Left lung (tissue), 4 donors: ENCODE measurements at regions not wholly inside any gene's neighbourhood (a gene's known extent, or its start where the extent isn't known, plus 50 kb on each side); places are given as distances from the start of the nearest gene placed in this dataset.

ENCODE experiments used
- ATAC-seq: fragments of 200-7000 bp; cut with Tn5 transposase; one replicate; pipeline ENCODE4 v1.9.1; 2020; ENCODE audit warnings: moderate library complexity
- DNase-seq, 4 donors: peaks; one replicate each; pipeline ENCODE4 v3.0.0-alpha.2; 2013 to 2020
- H3K27ac ChIP-seq, 2 donors: fragments of 200-600 bp; sonication (generic) in 1 of 2; one replicate each; pipeline versions ENCODE4 v1.5.0 to v1.8.0; 2020 to 2021
- H3K27me3 ChIP-seq, 2 donors: fragments of 200-600 bp; sonication (generic) in 1 of 2; one replicate each; pipeline versions ENCODE4 v1.5.0 to v1.8.0; 2020 to 2021
- H3K36me3 ChIP-seq, 2 donors: fragments of 200-600 bp; sonication (generic) in 1 of 2; one replicate each; pipeline versions ENCODE4 v1.5.0 to v1.8.0; 2020 to 2021
- H3K4me1 ChIP-seq, 2 donors: fragments of 200-600 bp; one replicate each; pipeline ENCODE4 v1.8.0; 2021
- H3K4me3 ChIP-seq, 2 donors: fragments of 200-600 bp; sonication (generic) in 1 of 2; one replicate each; pipeline versions ENCODE4 v1.5.0 to v1.8.0; 2020 to 2021; ENCODE audit warnings: mild to moderate bottlenecking in 1 of 2
- H3K9me3 ChIP-seq, 2 donors: fragments of 200-600 bp; sonication (generic) in 1 of 2; one replicate each; pipeline versions ENCODE4 v1.5.0 to v1.8.0; 2020 to 2021
- intact Hi-C, 2 donors: fragments of 100-400 bp; cut with DNase I; formaldehyde crosslinking; loops; one replicate each; pipeline versions ENCODE4 v1.11.2 to v1.14.2; 2022
- TF ChIP-seq, protein P1 (sequence below), 2 donors: fragments of 200-600 bp; sonication (generic) in 1 of 2; IDR thresholded peaks; one replicate each; pipeline versions ENCODE4 v1.5.0 to v1.8.0; 2021; ENCODE audit warnings: antibody characterized with exemption in 2 of 2
- donor health status: DM: no; HTN: yes; CAD: no.
- donor health status: DM: no; HTN: no; CAD: no.

DNA sequence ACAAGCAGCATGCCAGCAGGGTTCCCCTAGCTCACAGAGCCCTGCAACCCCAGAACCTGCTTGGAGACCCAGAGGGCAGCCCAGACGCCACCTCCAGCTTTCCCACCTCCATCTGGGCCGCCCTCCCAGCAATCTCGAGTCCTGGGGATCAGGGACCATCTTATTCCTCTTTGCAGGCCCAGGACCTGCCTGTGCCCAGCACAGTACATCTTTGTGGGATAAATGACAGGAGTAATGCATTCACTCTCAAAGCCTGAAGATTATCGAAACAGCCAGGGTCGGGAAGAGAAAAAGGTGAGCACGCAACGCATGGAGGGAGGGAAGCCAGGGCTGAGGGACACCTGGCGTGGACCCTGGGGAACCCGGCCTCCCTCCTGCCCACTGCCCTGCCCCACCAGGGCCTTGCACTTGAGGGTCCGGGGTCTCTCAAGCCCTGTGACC lies 144.1 kb downstream of the NDUFA10 start:
- TF ChIP-seq, protein P1, sequence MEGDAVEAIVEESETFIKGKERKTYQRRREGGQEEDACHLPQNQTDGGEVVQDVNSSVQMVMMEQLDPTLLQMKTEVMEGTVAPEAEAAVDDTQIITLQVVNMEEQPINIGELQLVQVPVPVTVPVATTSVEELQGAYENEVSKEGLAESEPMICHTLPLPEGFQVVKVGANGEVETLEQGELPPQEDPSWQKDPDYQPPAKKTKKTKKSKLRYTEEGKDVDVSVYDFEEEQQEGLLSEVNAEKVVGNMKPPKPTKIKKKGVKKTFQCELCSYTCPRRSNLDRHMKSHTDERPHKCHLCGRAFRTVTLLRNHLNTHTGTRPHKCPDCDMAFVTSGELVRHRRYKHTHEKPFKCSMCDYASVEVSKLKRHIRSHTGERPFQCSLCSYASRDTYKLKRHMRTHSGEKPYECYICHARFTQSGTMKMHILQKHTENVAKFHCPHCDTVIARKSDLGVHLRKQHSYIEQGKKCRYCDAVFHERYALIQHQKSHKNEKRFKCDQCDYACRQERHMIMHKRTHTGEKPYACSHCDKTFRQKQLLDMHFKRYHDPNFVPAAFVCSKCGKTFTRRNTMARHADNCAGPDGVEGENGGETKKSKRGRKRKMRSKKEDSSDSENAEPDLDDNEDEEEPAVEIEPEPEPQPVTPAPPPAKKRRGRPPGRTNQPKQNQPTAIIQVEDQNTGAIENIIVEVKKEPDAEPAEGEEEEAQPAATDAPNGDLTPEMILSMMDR (IDR thresholded peaks at IDR 0.05), result no peak
- Histone ChIP-seq H3K27me3 (peaks cover 0 to 17% of the 10 kb centered on the region in 2 donors), H3K4me3 (no peak overlapping the region), H3K4me1 (peaks cover 0 to 9% of the 10 kb centered on the region in 2 donors), H3K9me3 (peaks cover 0 to 25% of the 10 kb centered on the region in 2 donors), H3K27ac (no peak overlapping the region), H3K36me3 (no peaks in the 10 kb centered on the region)
- intact Hi-C loops, result no loop called here
- ATAC-seq (no peak), DNase-seq (no peak)

DNA sequence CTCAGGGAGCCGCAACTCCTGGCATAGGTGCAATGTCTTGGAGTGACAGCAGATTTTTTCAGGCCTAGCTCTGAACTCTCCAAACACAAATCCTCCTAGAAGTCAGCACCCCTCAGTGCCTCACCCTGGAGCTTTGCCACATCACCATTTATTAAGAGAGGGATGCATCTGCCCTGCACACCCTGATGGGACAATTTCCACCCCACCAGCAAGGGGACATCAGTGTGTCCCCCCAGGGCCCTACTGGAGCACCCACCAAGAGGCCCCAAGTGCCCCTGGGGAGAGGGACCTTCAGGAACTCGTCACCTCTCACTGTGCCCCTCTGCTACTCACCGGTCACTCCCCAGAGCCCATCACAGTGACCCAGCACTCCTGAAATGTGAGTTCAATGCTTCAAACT lies 144.7 kb downstream of the NDUFA10 start:
- TF ChIP-seq, protein P1 (IDR thresholded peaks at IDR 0.05), result no peak
- peaks cover 0 to 9% of the 10 kb centered on the region in 2 donors for H3K4me1 ChIP-seq
- intact Hi-C loops, result no loop called here
- no peaks in the 10 kb centered on the region for H3K36me3 ChIP-seq
- H3K27me3 ChIP-seq, result peaks cover 0 to 24% of the 10 kb centered on the region in 2 donors
- no peak for ATAC-seq
- no peak overlapping the region for H3K27ac ChIP-seq
- H3K9me3 ChIP-seq, result peaks cover 0 to 18% of the 10 kb centered on the region in 2 donors
- H3K4me3 ChIP-seq, result no peak overlapping the region
- DNase-seq, result no peak

DNA sequence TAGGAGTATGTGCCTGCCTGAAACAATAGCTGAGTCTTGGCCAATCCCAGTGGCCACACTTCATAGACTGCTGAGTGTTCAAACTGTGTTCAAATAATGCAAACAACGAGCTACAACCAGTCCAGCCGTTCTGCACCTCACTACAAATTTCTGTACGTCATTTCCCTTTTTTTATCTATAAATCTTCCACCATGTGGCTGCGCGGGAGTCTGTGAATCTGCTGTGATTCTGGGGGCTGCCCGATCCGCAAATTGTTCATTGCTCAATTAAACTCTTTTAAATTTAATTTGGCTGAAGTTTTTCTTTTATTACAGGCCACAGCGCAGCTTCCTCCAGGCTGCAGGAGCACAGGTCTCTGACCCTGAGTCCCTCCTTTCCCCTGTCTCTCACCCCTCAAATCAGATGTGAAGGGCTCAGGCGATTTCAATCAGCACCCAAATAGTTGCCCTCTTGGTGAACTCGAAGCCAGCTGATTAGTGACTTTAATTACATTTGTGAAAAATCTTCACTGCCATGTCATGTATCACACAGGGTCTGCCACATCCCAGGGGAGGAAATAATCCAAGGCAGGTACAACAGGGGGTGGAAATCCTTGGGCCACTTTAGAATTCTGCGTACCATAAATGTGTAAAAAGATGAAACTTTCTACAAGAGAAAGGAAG lies 145.6 kb downstream of the NDUFA10 start:
- intact Hi-C loops, result no loop called here
- DNase-seq (no peak), ATAC-seq (no peak)

DNA sequence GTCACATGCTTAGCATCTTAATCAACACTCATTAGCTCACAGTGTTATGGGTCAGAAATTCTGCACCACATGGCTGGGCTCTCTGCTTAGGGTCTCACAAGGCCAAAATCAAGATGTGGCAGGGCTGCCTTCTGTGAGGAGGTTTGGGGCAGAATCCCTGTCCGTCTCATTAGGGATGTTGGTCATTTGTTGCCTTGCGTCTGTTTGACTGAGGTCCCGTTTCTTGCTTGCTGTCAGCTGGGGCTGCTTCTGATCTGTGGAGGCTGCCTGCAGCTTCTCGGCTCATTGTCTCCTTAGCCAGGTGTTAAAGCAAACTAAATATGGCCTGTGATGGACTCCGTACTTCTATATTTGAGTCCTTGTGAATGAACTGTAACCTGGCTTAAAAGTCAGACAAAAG lies 146.5 kb downstream of the NDUFA10 start:
- DNase-seq, result no peak

More for the DNA sequence above, 145.6 kb downstream of the NDUFA10 start:
- H3K36me3 ChIP-seq, result no peaks in the 10 kb centered on the region
- H3K27ac ChIP-seq, result no peak overlapping the region
- H3K4me1 ChIP-seq, result peaks cover 0 to 9% of the 10 kb centered on the region in 2 donors
- TF ChIP-seq, protein P1 (IDR thresholded peaks at IDR 0.05), result no peak
- no peak overlapping the region for H3K4me3 ChIP-seq
- H3K9me3 ChIP-seq, result peaks cover 0 to 10% of the 10 kb centered on the region in 2 donors
- H3K27me3 ChIP-seq, result peaks cover 0 to 31% of the 10 kb centered on the region in 2 donors

DNA sequence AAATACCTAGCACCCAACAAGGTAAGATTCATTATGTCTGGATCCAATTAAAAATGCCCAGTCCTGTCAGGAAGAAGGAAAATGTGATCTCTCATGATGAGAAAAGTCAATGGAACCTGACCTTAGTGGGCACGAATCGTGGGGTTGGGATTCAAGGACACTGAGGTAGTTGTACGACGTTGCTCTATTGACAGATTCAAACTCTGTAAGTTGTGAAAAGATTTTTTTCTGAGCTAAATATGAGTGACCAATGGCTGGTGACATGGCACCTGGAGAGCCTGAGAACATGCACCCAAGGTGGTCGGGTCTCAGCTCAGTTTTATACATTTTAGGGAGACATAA lies 148.2 kb downstream of the NDUFA10 start:
- H3K4me1 ChIP-seq, result peaks cover 0 to 4% of the 10 kb centered on the region in 2 donors
- H3K4me3 ChIP-seq, result no peak overlapping the region
- peaks cover 0 to 27% of the 10 kb centered on the region in 2 donors for H3K27me3 ChIP-seq
- DNase-seq (no peak), ATAC-seq (no peak)
- no peaks in the 10 kb centered on the region for H3K36me3 ChIP-seq
- TF ChIP-seq, protein P1 (IDR thresholded peaks at IDR 0.05), result no peak
- intact Hi-C loops, result no loop called here
- no peaks in the 10 kb centered on the region for H3K9me3 ChIP-seq
- H3K27ac ChIP-seq, result no peak overlapping the region

More for the DNA sequence above, 146.5 kb downstream of the NDUFA10 start:
- no peaks in the 10 kb centered on the region for H3K36me3 ChIP-seq
- H3K9me3 ChIP-seq, result peaks cover 0 to 1% of the 10 kb centered on the region in 2 donors
- no peak overlapping the region for H3K4me3 ChIP-seq
- no peak for ATAC-seq
- TF ChIP-seq, protein P1 (IDR thresholded peaks at IDR 0.05), result no peak
- no peak overlapping the region for H3K27ac ChIP-seq
- intact Hi-C loops, result no loop called here
- peaks cover 0 to 9% of the 10 kb centered on the region in 2 donors for H3K4me1 ChIP-seq
- H3K27me3 ChIP-seq, result peaks cover 0 to 31% of the 10 kb centered on the region in 2 donors
